ENCODE measurements at regions not wholly inside any gene's neighbourhood (a gene's known extent, or its start where the extent isn't known, plus 50 kb on each side); places are given as distances from the start of the nearest gene placed in this dataset. TPM values are rescaled to one million over a fixed set of nuclear protein-coding genes. Genes with fewer than 3 reads are reported as not detected.
"Not testable (repeated sequence)": the region's sequence is repeated elsewhere in the genome, so short reads cannot be mapped to it uniquely, and the experiment has no call there.

GRCh38 chr16:33062763-33063162, 131.3 kb upstream of the TP53TG3C start:
- not testable (repeated sequence) for H3K9ac ChIP-seq (ENCODE audit: insufficient read depth in 1 of 2, low read length in 2 of 2); H3K4me3 ChIP-seq; H3K4me1 ChIP-seq (ENCODE audit: control insufficient read depth in 5 of 5, insufficient read depth in 5 of 5, low read length in 5 of 5); H3K36me3 ChIP-seq (ENCODE audit: control insufficient read depth in 4 of 4, insufficient read depth in 4 of 4, low read length in 4 of 4); H3K27me3 ChIP-seq (ENCODE audit: control insufficient read depth in 3 of 3, insufficient read depth in 3 of 3, low read length in 2 of 3); DNase-seq; H3K27ac ChIP-seq (ENCODE audit: low read depth in 1 of 2, low read length in 1 of 2); H3K9me3 ChIP-seq (ENCODE audit: control insufficient read depth in 4 of 4, insufficient read depth in 3 of 4, low read length in 3 of 4); ATAC-seq (ENCODE audit: insufficient read depth, low FRiP score)
- 67 to 91% methylated on average over 3 of the region's 3 CpGs for WGBS, 2 donors

- ATAC-seq (ENCODE audit: insufficient read depth, low FRiP score); H3K4me1 ChIP-seq (ENCODE audit: control insufficient read depth in 5 of 5, insufficient read depth in 5 of 5, low read length in 5 of 5); DNase-seq; H3K9me3 ChIP-seq (ENCODE audit: control insufficient read depth in 4 of 4, insufficient read depth in 3 of 4, low read length in 3 of 4); H3K36me3 ChIP-seq (ENCODE audit: control insufficient read depth in 4 of 4, insufficient read depth in 4 of 4, low read length in 4 of 4); H3K9ac ChIP-seq (ENCODE audit: insufficient read depth in 1 of 2, low read length in 2 of 2); H3K27ac ChIP-seq (ENCODE audit: low read depth in 1 of 2, low read length in 1 of 2); H3K27me3 ChIP-seq (ENCODE audit: control insufficient read depth in 3 of 3, insufficient read depth in 3 of 3, low read length in 2 of 3); H3K4me3 ChIP-seq: not testable (repeated sequence)
- WGBS, 2 donors: 44 to 80% methylated on average over 1 of the region's 1 CpG
These were observed 130.5 kb upstream of the TP53TG3C start for GRCh38 chr16:33063365-33064170.

- 36 to 37% methylated on average over 2 of the region's 2 CpGs for WGBS, 2 donors
- not testable (repeated sequence) for H3K4me1 ChIP-seq (ENCODE audit: control insufficient read depth in 5 of 5, insufficient read depth in 5 of 5, low read length in 5 of 5); DNase-seq; H3K9me3 ChIP-seq (ENCODE audit: control insufficient read depth in 4 of 4, insufficient read depth in 3 of 4, low read length in 3 of 4); H3K27me3 ChIP-seq (ENCODE audit: control insufficient read depth in 3 of 3, insufficient read depth in 3 of 3, low read length in 2 of 3); H3K9ac ChIP-seq (ENCODE audit: insufficient read depth in 1 of 2, low read length in 2 of 2); ATAC-seq (ENCODE audit: insufficient read depth, low FRiP score); H3K36me3 ChIP-seq (ENCODE audit: control insufficient read depth in 4 of 4, insufficient read depth in 4 of 4, low read length in 4 of 4); H3K27ac ChIP-seq (ENCODE audit: low read depth in 1 of 2, low read length in 1 of 2); H3K4me3 ChIP-seq
These were observed 129.5 kb upstream of the TP53TG3C start for GRCh38 chr16:33064454-33065073.

Small RNA genes lying in the stretch of these regions (small RNA-seq; reads per million reads assigned to genes)
- not detected for gene AC145350.3 (ENCODE audit: low replicate concordance)

Data from lung (tissue), 10 donors.